ENCODE measurements at regions not wholly inside any gene's neighbourhood (a gene's known extent, or its start where the extent isn't known, plus 50 kb on each side); places are given as distances from the start of the nearest gene placed in this dataset.

- TF ChIP-seq CTCF (IDR thresholded peaks at IDR 0.05): no peak
- TF ChIP-seq POLR2A (IDR thresholded peaks at IDR 0.05): no peak
- no peak for TF ChIP-seq POLR2AphosphoS5 (IDR thresholded peaks at IDR 0.05)
Measured at GRCh38 chr11:11747570-11747969, 94.2 kb upstream of the USP47 start.

All from breast epithelium (tissue), 3 donors.